Mucosa of gallbladder (tissue), 1 donor: ENCODE measurements at regions not wholly inside any gene's neighbourhood (a gene's known extent, or its start where the extent isn't known, plus 50 kb on each side); places are given as distances from the start of the nearest gene placed in this dataset.

Experiments
- DNase-seq: peaks from one replicate; pipeline ENCODE4 v3.0.0-alpha.2; 2020; ENCODE audit warnings: low spot score
- donor health status: DM: no; HTN: no; CAD: no.

DNA sequence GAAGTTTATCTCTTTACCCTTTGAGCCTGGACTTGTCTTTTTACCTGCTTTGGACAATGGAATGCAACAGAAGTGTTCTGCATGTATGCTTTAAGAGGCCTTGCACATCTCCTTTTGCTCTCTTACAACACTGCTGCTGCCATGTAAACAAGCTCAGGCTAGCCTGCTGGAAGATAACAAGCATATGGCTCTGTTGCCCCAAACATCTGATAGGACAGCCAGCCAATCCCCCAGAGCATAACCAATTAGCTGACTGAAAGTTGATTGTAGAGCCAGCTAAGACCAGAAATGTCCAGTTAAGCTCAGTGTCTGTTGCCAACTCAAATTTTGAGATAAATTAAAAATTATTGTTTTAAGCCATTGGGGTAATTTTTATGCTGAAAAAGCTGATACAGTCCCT is 510.6 kb upstream of the CNKSR2 start:
- no peak for DNase-seq

DNA sequence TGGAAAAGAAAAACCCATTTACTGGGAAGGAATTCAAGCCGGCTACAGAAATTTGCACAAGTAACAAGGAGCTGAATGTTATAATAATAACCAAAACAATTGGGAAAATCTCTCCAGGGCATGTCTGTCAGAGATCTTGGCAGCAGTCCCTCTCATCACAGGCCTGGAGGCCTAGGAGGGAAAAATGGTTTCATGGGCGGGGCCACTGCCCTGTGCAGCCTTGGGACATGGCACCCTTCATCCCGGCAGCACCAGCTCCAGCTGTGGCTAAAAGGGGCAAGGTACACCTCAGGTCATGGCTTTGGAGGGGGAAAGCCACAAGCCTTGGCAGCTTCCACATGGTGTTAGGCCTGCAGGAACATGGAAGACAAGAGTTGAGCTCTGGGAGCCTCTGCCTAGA is 513.1 kb upstream of the CNKSR2 start:
- DNase-seq = no peak

DNA sequence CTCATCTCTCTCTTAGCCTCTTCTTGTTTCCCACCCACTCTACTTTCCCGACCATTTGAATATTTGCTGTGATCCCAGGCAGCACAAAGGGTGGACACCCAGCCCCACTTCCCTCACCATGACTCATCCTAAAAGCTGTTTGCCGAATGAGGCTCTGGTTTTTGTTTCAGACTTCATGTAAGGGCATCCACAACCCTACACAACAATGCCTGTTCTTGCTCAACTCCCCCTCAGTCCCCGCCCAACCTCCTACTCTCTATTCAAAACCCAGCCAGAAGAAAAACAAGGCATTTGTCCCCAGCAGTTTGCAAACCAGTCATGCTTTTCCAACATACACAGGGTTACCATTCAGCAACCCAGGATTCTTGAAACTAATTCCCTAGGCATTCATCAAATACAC is 516.5 kb upstream of the CNKSR2 start:
- DNase-seq = no peak

DNA sequence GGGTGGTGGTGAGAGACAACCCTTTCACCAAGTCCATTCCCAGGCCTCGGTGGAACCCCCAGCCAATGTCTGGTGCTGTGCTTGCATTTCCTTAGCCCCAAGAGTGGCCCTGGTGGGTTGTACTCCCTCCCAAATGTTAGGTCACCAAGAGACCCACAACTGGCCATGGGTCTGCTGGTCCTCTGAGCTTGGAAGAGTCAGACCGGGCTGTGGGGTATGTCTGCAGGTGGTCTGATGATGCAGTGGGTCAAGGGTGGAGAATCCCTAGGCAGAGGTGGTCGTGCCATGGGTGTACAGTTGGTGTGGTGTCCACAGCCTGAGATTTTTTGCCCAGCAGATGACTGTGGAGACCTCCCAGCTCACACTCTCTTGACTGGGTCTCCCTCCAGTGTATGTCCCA is 535.7 kb upstream of the CNKSR2 start:
- no peak for DNase-seq

DNA sequence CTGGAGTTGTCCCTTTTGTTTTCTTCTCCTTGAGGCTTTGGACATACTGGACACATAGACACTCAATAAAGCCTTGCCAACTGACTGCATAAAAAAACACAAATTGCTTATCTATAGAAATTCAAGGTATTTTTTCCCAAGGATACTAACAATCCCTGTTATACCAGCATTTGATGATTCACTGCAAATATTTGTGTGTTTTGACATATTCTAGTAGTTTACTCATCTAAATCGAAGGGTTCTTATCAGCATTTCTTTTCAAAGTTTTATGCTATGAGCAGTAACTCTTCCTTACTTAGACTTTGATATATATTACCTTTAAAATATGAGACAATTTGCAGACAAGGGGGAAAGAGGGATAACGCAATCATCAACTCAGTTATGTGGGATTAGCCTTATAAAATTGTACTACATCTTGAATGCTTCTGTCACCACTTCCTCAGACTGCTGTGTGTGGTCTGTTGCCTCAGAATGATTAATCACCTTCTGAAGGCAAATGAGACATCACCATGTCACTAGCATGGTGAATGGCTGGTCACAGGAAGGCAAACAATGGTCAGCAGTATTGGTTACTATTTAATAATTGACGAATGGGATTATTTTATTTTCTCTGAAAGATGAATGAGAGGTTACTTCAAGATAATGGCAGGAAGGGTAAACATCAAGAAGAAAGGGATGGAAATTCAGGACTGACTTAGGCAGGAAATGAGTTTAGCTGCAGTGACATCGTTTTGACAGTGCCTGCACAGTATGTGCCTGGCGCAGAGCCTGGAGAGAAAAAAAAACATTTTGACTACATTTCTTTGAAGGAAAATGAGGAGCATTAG is 544.3 kb upstream of the CNKSR2 start:
- DNase-seq = peak; percentile 10

DNA sequence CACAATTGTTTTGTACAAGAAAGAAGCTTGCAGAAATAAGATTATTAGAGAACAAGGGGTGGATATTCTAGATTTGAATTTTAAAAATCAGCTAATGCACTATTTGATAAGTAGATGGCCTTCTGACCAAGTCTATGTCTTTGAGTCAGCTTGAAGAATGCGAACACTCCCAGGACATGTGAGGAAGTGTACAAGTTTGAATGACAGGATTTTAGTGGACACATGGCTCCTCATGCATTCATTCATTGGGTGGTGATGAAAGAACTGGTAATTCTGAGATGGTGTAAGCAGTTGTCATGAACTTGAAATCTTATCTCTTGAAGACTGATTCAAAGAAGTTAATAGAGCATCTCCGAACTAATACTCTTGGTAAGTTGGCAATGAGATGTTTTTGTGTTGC is 548.2 kb upstream of the CNKSR2 start:
- DNase-seq = no peak

DNA sequence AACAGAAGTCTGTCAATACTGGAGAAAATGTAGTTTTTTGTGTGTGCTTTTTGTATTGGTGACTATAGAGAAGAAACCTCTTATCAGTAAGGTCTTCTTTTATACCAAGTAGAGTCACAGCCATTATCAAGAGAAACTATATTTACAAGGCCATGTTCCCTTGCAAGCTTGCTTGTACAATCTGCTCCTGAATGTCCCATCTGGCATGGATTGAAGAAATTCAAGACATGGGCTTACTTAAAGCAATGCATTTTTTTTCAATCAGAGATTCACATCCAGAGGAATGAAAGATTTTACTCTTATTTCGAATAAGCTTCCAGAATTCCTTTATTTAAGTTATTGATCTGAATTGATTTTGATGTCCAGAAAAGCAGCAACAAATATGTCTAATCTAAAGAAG is 537.3 kb upstream of the RPS6KA3 start:
- no peak for DNase-seq

DNA sequence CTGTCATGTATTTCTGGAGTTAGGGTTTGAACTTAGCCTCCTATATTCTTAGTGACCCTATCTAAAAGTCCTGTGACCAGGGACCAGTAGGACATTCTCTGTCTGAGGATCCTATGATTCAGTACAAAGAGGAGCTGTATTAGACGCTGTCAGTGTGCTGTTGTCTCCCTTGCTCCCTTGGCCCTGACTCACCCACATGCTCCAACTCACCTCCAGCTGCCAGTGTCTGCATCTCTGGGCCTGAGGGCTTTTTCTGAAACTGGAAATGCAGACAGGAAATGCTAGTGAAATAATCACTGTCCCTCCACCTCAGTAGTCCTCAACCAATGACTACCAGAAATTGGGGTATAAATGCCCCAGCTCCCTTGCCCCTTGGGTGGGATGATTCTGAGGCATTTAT is 535.3 kb upstream of the RPS6KA3 start:
- DNase-seq = no peak

DNA sequence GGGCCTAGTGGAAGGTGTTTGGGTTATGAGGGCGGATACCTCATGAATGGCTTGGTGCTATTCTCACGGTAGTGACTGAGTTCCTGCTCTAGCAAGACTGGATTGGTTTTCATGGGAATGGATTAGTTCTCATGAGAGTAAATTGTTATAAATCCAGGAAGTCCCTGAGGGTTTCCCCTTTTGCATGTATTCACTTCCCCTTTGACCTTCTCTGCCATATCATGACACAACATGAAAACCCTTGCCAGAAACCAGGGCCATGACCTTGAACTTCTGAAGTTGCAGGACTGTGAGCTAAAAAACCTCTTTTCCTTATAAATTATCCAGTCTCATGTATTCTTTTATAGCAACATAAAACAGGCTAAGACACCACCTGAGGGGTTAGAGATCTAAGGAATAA is 529.7 kb upstream of the RPS6KA3 start:
- no peak for DNase-seq

DNA sequence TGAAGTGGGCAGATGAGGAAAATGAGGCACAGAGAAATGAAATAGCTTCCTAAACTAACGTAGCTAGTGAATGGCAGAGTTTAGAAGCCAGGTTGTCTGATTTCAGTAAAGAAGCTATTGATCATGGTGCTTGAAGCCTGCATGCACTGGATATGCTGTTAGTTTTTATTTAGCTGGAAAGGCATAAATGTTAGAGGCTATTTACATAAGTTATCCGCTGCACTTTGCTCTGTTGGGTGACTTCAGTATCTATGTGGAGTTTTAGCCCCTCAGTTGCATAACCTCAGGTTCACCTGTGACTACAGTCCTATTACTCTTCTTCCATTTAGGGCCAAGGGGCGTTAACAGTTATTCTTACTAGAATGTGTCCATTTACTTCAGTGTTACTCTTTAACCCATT is 522.4 kb upstream of the RPS6KA3 start:
- DNase-seq = no peak

DNA sequence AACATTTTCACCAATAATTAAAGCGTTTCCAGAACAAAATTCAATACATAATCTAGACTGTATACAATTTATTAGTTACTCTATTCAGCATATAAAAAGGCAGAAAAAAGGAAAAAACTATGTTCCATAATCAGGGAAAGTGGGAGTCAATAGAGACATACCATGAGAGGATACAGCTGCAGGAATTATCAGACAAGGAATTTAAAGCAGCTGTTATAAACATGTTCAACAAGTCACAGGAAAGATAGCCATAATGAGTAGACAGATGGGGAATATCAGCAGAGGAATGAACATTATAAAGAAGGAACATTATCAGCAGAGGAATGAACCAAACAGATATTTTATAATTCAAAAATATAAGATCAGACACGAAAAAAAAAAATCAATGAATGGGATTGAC is 500.6 kb upstream of the RPS6KA3 start:
- no peak for DNase-seq

DNA sequence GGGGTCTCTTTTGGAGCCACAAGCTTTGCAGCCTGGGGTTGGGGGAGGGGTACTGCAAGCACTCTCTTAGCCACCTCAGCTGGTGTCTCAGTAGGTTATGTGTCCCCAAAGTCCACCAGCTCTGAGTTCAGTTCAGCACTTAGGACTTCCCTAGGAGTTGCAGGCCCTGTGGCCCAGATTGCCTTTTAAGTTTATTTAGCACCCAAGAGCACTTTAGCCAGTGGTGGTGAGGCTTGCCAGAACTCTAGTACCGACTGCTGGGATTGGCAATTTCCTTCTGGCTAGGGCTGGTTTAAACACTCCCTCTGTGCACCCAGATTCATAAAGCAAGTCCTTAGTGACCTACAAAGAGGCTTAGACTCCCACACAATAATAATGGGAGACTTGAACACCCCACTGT is 489.9 kb upstream of the RPS6KA3 start:
- DNase-seq = no peak

DNA sequence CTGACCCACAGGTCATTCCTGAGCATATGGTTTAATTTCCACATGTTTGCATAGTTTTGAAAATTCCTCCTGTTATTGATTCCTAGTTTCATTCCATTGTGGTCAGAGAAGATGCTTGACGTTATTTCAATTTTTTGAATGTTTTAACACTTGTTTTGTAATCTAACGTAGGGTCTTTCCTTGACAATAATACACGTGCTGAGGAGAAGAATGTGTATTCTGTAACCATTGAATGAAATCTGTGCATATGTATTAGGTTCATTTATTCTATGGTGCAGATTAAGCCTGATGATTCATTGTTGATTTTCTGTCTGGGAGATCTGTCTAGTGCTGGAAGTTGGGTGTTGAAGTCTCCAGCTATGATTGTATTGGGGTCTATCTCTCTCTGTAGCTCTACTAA is 486.4 kb upstream of the RPS6KA3 start:
- no peak for DNase-seq

DNA sequence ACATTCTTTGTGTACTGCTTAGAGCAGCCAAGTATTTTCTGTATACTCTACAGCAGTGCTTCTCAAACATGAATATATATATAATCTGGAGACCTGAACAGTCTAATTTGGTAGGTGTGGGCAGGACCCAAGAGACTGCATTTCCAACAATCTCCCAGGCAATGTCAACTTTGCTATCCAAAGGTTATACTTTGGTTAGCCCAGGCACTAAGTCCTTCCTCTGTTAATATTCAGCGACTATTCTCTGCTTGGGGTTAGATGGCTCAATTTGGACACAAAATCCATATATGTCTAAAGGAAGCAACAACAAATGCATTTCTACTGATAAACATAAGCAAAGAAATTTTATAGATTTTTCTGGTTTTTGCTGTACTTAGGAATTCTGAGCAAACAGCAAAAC is 480.0 kb upstream of the RPS6KA3 start:
- DNase-seq = no peak

DNA sequence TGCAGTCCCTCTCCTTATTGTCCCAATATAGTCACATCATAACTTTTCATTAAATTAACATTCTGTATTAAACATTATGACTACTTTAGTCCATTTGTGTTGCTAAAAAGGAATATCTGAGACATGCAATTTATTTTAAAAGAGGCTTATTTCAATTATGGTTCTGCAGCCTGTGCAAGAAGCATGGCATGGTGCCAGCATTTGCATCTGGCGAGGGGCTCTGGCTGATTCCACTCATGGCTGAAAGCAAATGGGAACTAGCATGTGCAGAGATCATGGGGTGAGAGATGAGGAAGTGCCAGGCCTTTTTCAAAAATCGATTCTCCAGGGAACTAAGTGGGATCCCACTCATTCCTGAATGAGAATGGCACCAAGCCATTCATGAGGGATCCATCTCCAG is 476.3 kb upstream of the RPS6KA3 start:
- DNase-seq = no peak

DNA sequence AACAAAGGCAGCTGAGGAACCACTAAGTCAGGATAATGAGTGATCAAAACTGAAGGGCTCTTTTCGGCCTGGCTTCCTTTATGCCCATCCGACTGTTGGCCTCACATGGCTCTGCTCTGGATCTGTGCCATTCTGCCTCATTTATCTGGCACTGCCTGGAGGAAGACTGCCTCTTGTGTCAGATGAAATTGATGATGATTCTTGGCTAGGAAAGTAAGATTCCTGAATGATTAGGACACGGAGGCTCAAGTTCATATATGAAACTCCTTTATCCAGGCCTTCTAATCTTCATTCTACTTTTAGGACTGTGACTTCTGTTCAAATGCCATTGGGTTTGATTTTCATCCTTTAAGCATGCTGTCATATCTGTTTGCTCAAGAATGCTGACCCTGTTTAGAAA is 475.4 kb upstream of the RPS6KA3 start:
- no peak for DNase-seq

DNA sequence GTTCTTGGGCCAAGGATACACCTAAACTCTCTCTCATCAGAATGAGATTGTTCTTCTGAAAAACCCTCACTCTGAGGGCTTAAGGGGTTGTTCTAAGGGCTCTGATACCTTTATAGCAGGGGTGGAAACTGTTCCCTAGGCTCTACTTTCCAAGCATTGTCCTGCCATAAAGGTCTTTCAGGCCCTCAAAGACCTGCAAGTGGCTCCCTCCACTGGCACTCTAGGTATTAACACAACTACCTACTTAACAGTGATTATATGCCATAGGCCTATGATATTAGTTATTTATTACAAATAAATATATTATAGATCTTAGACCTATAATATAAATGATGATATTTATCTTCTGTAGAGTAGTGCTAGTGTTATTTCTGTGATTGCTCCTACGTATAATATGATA is 473.7 kb upstream of the RPS6KA3 start:
- DNase-seq = no peak

DNA sequence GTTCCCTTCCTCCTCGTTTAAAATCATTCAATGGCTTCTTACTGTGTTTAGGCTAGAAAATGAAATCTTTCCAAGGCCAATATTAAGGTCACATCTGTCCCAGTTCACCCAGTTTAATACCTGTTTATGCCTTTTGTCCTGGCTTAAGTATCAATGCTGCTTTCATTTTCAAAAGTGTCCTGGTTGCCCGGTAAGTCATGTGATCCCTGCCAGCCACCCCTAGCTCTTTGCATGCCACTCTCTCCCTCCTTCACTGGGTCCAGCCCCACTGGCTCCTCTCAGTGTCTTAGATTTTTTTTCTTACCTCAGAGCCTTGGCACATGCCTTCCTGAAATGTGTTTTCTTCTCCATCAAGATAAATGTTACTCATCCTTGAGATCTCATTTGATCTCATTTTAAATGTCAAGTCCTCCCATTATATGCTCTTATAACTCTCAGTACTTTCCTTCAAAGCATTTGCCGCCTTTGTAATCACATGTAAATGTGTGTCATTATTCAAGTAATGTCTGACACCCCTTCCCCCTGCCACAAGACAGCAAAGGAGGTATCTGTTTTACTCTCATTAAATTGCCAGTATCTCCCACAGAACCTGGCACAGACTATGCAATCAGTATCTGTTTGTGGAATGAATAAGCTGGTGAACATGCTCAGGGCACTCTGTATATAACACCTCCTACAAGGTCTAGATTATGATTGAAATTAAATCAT is 472.5 kb upstream of the RPS6KA3 start:
- no peak for DNase-seq

DNA sequence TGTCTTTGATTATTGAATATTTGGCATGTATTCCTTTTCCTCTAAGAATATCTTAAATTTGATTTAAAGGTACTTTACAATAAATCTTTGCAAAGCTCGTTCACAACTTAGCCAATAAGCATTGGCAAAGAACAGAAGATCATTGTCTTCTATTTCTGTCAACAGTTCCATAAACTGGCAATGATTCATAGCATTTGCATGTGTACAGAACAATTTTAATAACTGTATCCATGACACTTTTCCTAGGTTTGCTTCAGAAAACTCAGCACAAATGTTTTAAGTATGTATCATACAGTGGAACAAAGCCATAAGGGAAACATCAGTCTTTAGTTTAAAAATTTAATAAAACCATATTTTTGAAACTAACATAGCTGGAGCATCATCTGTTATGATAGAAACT is 462.7 kb upstream of the RPS6KA3 start:
- no peak for DNase-seq

DNA sequence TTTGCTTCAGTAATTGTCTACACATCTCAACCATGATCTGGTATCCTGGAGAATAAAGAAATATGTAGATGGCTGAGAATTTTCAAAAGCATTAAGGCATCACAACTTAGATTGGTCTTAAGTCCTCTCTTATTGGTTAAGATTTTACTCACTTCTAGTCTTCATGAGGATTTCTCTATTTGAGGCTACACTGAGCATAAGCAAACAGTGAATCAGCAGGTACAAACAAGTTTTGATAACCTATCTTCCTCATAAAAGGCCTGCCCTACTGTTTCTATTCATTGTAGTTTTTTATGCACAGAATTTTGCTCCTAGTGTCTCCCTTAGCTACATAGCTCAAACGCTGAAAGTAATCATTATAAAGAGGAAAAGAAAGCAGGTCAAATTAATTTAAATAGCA is 460.7 kb upstream of the RPS6KA3 start:
- DNase-seq = no peak

DNA sequence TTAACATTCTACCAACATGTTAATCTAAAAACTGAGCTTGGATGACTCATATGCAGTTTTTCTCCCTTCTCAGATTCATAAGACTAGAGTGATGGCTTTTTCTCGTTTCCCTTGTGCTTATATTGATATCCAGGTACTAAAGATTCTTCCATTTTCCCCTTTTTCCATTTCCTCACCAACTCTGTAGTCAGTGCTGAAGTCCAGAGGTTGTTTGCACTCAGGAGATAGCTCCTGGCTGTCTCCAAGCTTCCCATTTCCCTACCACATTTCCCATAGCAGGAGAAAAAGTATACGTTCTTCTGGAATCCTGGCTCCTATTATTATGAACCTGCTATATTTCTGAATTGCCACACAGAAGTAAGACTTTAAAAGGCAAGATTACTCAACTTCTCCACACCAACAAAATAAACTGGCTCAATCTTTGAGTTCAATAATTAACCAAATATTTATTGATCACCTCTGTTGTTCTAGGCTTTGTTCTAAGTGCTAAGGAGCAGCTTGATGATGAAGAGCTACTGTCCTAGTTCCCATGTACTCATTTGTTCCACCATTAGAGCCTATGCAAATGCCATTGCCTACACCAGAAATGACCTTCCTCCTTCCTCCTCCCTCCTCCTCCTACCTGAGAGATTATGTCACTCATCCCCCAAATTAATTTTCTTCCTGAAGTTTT is 454.4 kb upstream of the RPS6KA3 start:
- no peak for DNase-seq

DNA sequence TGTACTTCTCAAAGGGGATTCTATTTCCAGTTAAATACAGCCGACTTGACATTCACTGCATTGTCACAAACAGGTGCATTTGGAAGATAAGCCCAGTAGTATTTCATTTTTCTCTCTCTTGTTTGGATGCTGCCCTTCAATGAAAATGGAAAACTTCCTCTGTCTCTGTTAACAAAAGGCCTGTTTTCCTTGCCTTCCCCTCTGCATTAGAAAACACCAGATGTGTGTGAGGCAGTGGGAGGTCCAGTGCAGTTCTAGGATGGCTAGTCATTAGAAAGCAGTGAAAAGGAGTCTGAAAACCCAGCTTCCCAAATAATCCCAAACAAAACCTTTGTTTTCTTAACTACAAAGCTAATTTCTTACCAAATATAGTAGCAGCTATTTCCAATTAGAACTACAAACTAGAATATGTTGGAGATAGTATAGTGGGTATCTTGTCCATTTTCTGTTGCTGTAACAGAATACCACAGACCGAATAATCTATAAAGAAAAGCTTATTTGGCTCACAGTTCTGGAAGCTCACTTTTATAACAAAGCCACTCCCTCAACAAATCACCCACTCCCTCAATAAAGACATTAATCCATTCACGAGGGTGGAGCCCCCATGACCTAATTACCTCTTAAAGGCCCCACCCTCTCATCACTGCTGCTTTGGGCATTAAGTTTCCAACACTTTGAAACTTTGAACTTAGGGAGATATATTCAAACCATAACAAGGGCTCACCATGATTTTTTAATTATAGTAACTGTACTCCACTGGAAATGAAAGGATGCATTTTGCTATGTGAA is 452.1 kb upstream of the RPS6KA3 start:
- no peak for DNase-seq
